ENCODE measurements at regions not wholly inside any gene's neighbourhood (a gene's known extent, or its start where the extent isn't known, plus 50 kb on each side); places are given as distances from the start of the nearest gene placed in this dataset.

- H3K9me3 ChIP-seq (replicated peaks): no peaks in the 10 kb centered on the region
- no peaks in the 10 kb centered on the region for H3K36me3 ChIP-seq
- H3K27me3 ChIP-seq: no peaks in the 10 kb centered on the region
- H3K4me3 ChIP-seq: no peak overlapping the region
- peak; percentile 26 to 63 for DNase-seq
- H3K4me1 ChIP-seq: no peaks in the 10 kb centered on the region
- H3K27ac ChIP-seq: no peak overlapping the region
Measured at GRCh38 chrX:110992611-110993010, 103.4 kb upstream of the PAK3 start.

- Histone ChIP-seq H3K4me1 (no peaks in the 10 kb centered on the region), H3K36me3 (no peaks in the 10 kb centered on the region), H3K9me3 (replicated peaks) (no peaks in the 10 kb centered on the region)
Measured at GRCh38 chrX:110989869-110990268, 106.1 kb upstream of the PAK3 start.

GRCh38 chrX:110989447-110989846 is 106.5 kb upstream of the PAK3 start:
- H3K9me3 ChIP-seq (replicated peaks): no peaks in the 10 kb centered on the region
- H3K27ac ChIP-seq: no peak overlapping the region
- H3K4me3 ChIP-seq: no peak overlapping the region
- H3K27me3 ChIP-seq: no peaks in the 10 kb centered on the region
- H3K36me3 ChIP-seq: no peaks in the 10 kb centered on the region
- DNase-seq: no peak
- no peaks in the 10 kb centered on the region for H3K4me1 ChIP-seq

More at GRCh38 chrX:110989869-110990268, 106.1 kb upstream of the PAK3 start:
- Histone ChIP-seq H3K4me3 (no peak overlapping the region), H3K27me3 (no peaks in the 10 kb centered on the region), H3K27ac (no peak overlapping the region)
- DNase-seq: no peak

- DNase-seq: peak in 1 of 2 experiments; percentile 35
- no peaks in the 10 kb centered on the region for H3K4me1 ChIP-seq
- H3K27ac ChIP-seq: no peak overlapping the region
Measured at GRCh38 chrX:110987292-110987691, 108.7 kb upstream of the PAK3 start.

GRCh38 chrX:110985470-110985869 is 110.5 kb upstream of the PAK3 start:
- H3K27me3 ChIP-seq: no peaks in the 10 kb centered on the region
- H3K27ac ChIP-seq: no peak overlapping the region
- no peak for DNase-seq
- no peaks in the 10 kb centered on the region for H3K4me1 ChIP-seq
- H3K4me3 ChIP-seq: no peak overlapping the region
- H3K9me3 ChIP-seq (replicated peaks): no peaks in the 10 kb centered on the region
- H3K36me3 ChIP-seq: no peaks in the 10 kb centered on the region

More at GRCh38 chrX:110987292-110987691, 108.7 kb upstream of the PAK3 start:
- H3K4me3 ChIP-seq: no peak overlapping the region
- H3K36me3 ChIP-seq: no peaks in the 10 kb centered on the region
- H3K9me3 ChIP-seq (replicated peaks): no peaks in the 10 kb centered on the region
- H3K27me3 ChIP-seq: no peaks in the 10 kb centered on the region

- Histone ChIP-seq H3K4me1 (no peaks in the 10 kb centered on the region), H3K27me3 (no peaks in the 10 kb centered on the region), H3K27ac (no peak overlapping the region), H3K4me3 (no peak overlapping the region), H3K9me3 (replicated peaks) (no peaks in the 10 kb centered on the region), H3K36me3 (no peaks in the 10 kb centered on the region)
- DNase-seq: no peak
Measured at GRCh38 chrX:110983024-110983423, 113.0 kb upstream of the PAK3 start.

GRCh38 chrX:110966839-110967238 is 129.2 kb upstream of the PAK3 start:
- H3K27me3 ChIP-seq: no peaks in the 10 kb centered on the region
- H3K4me1 ChIP-seq: peaks cover 18% of the 10 kb centered on the region
- no peak overlapping the region for H3K4me3 ChIP-seq
- H3K36me3 ChIP-seq: no peaks in the 10 kb centered on the region
- no peaks in the 10 kb centered on the region for H3K9me3 ChIP-seq (replicated peaks)
- no peak for DNase-seq
- H3K27ac ChIP-seq: no peak overlapping the region

GRCh38 chrX:110966091-110966454 is 129.9 kb upstream of the PAK3 start:
- H3K4me1 ChIP-seq: peaks cover 18% of the 10 kb centered on the region
- H3K9me3 ChIP-seq (replicated peaks): no peaks in the 10 kb centered on the region
- H3K4me3 ChIP-seq: no peak overlapping the region
- H3K36me3 ChIP-seq: no peaks in the 10 kb centered on the region
- no peak overlapping the region for H3K27ac ChIP-seq
- H3K27me3 ChIP-seq: no peaks in the 10 kb centered on the region
- DNase-seq: no peak

- peak overlapping the region; percentile 87 for H3K27ac ChIP-seq
- peaks cover 18% of the 10 kb centered on the region for H3K4me1 ChIP-seq
- H3K27me3 ChIP-seq: no peaks in the 10 kb centered on the region
- H3K4me3 ChIP-seq: no peak overlapping the region
- no peaks in the 10 kb centered on the region for H3K36me3 ChIP-seq
- DNase-seq: peak in 1 of 2 experiments; percentile 5
- H3K9me3 ChIP-seq (replicated peaks): no peaks in the 10 kb centered on the region
Measured at GRCh38 chrX:110965409-110966090, 130.4 kb upstream of the PAK3 start.

- Histone ChIP-seq H3K9me3 (replicated peaks) (no peaks in the 10 kb centered on the region), H3K27ac (peak overlapping the region; percentile 87), H3K4me3 (no peak overlapping the region), H3K27me3 (no peaks in the 10 kb centered on the region), H3K4me1 (peaks cover 18% of the 10 kb centered on the region), H3K36me3 (no peaks in the 10 kb centered on the region)
- DNase-seq: peak; percentile 93 to 97
Measured at GRCh38 chrX:110964786-110965185, 131.2 kb upstream of the PAK3 start.

GRCh38 chrX:110962451-110962850 is 133.5 kb upstream of the PAK3 start:
- no peaks in the 10 kb centered on the region for H3K9me3 ChIP-seq (replicated peaks)
- H3K4me3 ChIP-seq: no peak overlapping the region
- no peak overlapping the region for H3K27ac ChIP-seq
- H3K36me3 ChIP-seq: no peaks in the 10 kb centered on the region
- no peak for DNase-seq
- H3K4me1 ChIP-seq: peaks cover 18% of the 10 kb centered on the region
- H3K27me3 ChIP-seq: no peaks in the 10 kb centered on the region

GRCh38 chrX:110955706-110956105 is 140.3 kb upstream of the PAK3 start:
- no peak for DNase-seq
- no peaks in the 10 kb centered on the region for H3K4me1 ChIP-seq
- no peaks in the 10 kb centered on the region for H3K27me3 ChIP-seq
- H3K27ac ChIP-seq: no peak overlapping the region
- no peaks in the 10 kb centered on the region for H3K36me3 ChIP-seq
- H3K4me3 ChIP-seq: no peak overlapping the region
- H3K9me3 ChIP-seq (replicated peaks): no peaks in the 10 kb centered on the region

GRCh38 chrX:110954428-110955100 is 141.4 kb upstream of the PAK3 start:
- Histone ChIP-seq H3K4me3 (no peak overlapping the region), H3K4me1 (no peaks in the 10 kb centered on the region), H3K27ac (no peak overlapping the region), H3K36me3 (no peaks in the 10 kb centered on the region), H3K9me3 (replicated peaks) (no peaks in the 10 kb centered on the region), H3K27me3 (no peaks in the 10 kb centered on the region)
- no peak for DNase-seq

- H3K4me1 ChIP-seq: no peaks in the 10 kb centered on the region
- no peaks in the 10 kb centered on the region for H3K9me3 ChIP-seq (replicated peaks)
- no peaks in the 10 kb centered on the region for H3K36me3 ChIP-seq
- H3K27me3 ChIP-seq: no peaks in the 10 kb centered on the region
- DNase-seq: no peak
- no peak overlapping the region for H3K4me3 ChIP-seq
- no peak overlapping the region for H3K27ac ChIP-seq
Measured at GRCh38 chrX:110951472-110952269, 144.3 kb upstream of the PAK3 start.

Data from SJCRH30 (cell line).